Stimulated activated CD4-positive, alpha-beta T cell treated with anti-CD3 and anti-CD28 coated beads, Interleukin-1b, Interleukin-23, amount 100 ng/mL, for 1 hour (primary cell): ENCODE measurements at regions not wholly inside any gene's neighbourhood (a gene's known extent, or its start where the extent isn't known, plus 50 kb on each side); places are given as distances from the start of the nearest gene placed in this dataset.
"Not testable (repeated sequence)": the region's sequence is repeated elsewhere in the genome, so short reads cannot be mapped to it uniquely, and the experiment has no call there.

ENCODE experiments used
- DNase-seq, 2 donors: peaks; one replicate each; pipeline ENCODE4 v3.0.0-alpha.2; 2020; ENCODE audit warnings: low read depth in 2 of 2

- DNase-seq, result no peak
Observed at GRCh38 chrX:131595120-131595519, 51.2 kb downstream of the OR13H1 start.

GRCh38 chrX:131607792-131608369 lies 64.0 kb downstream of the OR13H1 start:
- DNase-seq, result no peak

GRCh38 chrX:131609480-131609879 lies 65.6 kb downstream of the OR13H1 start:
- no peak for DNase-seq

GRCh38 chrX:131613260-131613659 lies 69.4 kb downstream of the OR13H1 start:
- DNase-seq, result no peak

- DNase-seq, result no peak
Observed at GRCh38 chrX:131614241-131614640, 70.4 kb downstream of the OR13H1 start.

- DNase-seq, result no peak
Observed at GRCh38 chrX:131617182-131617581, 73.3 kb downstream of the OR13H1 start.

GRCh38 chrX:131621650-131622049 lies 77.8 kb downstream of the OR13H1 start:
- DNase-seq, result no peak

- no peak for DNase-seq
Observed at GRCh38 chrX:131626681-131627296, 82.9 kb downstream of the OR13H1 start.

- no peak for DNase-seq
Observed at GRCh38 chrX:131630534-131630933, 86.7 kb downstream of the OR13H1 start.

- peak; percentile 1 to 5 for DNase-seq
Observed at GRCh38 chrX:131633285-131633917, 89.5 kb downstream of the OR13H1 start.

- no peak for DNase-seq
Observed at GRCh38 chrX:131634900-131635299, 91.0 kb downstream of the OR13H1 start.

GRCh38 chrX:131646106-131646505 lies 102.2 kb downstream of the OR13H1 start:
- no peak for DNase-seq

- no peak for DNase-seq
Observed at GRCh38 chrX:131649741-131650140, 105.9 kb downstream of the OR13H1 start.

- no peak for DNase-seq
Observed at GRCh38 chrX:131650637-131651410, 107.0 kb downstream of the OR13H1 start.

- DNase-seq, result not testable (repeated sequence)
Observed at GRCh38 chrX:131663726-131664125, 119.9 kb downstream of the OR13H1 start.

- DNase-seq, result no peak
Observed at GRCh38 chrX:131671735-131672134, 127.9 kb downstream of the OR13H1 start.

GRCh38 chrX:131675596-131676194 lies 131.8 kb downstream of the OR13H1 start:
- DNase-seq, result no peak

GRCh38 chrX:131677655-131678628 lies 134.1 kb downstream of the OR13H1 start:
- DNase-seq, result peak in 1 of 2 donors; percentile 4

GRCh38 chrX:131682735-131683134 lies 138.9 kb downstream of the OR13H1 start:
- not testable (repeated sequence) for DNase-seq

GRCh38 chrX:131693359-131693758 lies 149.5 kb downstream of the OR13H1 start:
- DNase-seq, result no peak

GRCh38 chrX:131696989-131697388 lies 153.1 kb downstream of the OR13H1 start:
- not testable (repeated sequence) for DNase-seq
